H1 (cell line): ENCODE measurements at regions not wholly inside any gene's neighbourhood (a gene's known extent, or its start where the extent isn't known, plus 50 kb on each side); places are given as distances from the start of the nearest gene placed in this dataset.

ENCODE experiments used
- CTCF ChIA-PET: fragments of 300-600 bp; sonication (Branson Sonifier 250); formaldehyde crosslinking; loops from one replicate; lab custom pipeline; 2021; ENCODE audit not compliant: partially characterized antibody; lab: Charles Lee
- POLR2A ChIA-PET: fragments of 300-600 bp; sonication (Branson Sonifier 250); formaldehyde crosslinking; loops from one replicate; lab custom pipeline; 2021; ENCODE audit warnings: inconsistent platforms; ENCODE audit not compliant: partially characterized antibody; lab: Charles Lee
- DNase-seq, 2 experiments: peaks; one replicate each; pipeline versions ENCODE4 v3.0.0 to v3.0.0-alpha.2; 2010 to 2022; ENCODE audit warnings: low spot score in 2 of 2, low read depth in 1 of 2, mixed read lengths in 1 of 2
- FAIRE-seq: peaks from 2 replicates; lab custom pipeline; 2011; peaks lifted over from hg19 to GRCh38; lab: Jason Lieb, UNC
- H2AFZ ChIP-seq: 2 replicates; pipeline ENCODE4 v1.8.1; 2012; ENCODE audit warnings: low read length, inconsistent platforms
- H2AK5ac ChIP-seq: 2 replicates; pipeline ENCODE4 v1.6.1; 2013; ENCODE audit warnings: low read depth, low read length
- H2BK120ac ChIP-seq: replicated peaks from 2 replicates; pipeline ENCODE3; 2013; ENCODE audit warnings: low read depth, low read length, inconsistent platforms
- H2BK12ac ChIP-seq: 2 replicates; pipeline ENCODE4 v1.6.1; 2013; ENCODE audit warnings: low read depth, low read length
- H2BK15ac ChIP-seq: 2 replicates; pipeline ENCODE4 v1.6.1; 2013; ENCODE audit warnings: low read length
- H2BK20ac ChIP-seq: 2 replicates; pipeline ENCODE4 v1.6.1; 2013; ENCODE audit warnings: low read length
- H2BK5ac ChIP-seq: 2 replicates; pipeline ENCODE4 v1.6.1; 2013; ENCODE audit warnings: low read depth, low read length
- H3K14ac ChIP-seq: 2 replicates; pipeline ENCODE4 v1.6.1; 2013; ENCODE audit warnings: inconsistent platforms; ENCODE audit not compliant: insufficient read length
- H3K18ac ChIP-seq: 2 replicates; pipeline ENCODE4 v1.6.1; 2013; ENCODE audit warnings: low read length; ENCODE audit errors: extremely low read depth
- H3K23ac ChIP-seq: 2 replicates; pipeline ENCODE4 v1.6.1; 2013; ENCODE audit warnings: inconsistent platforms; ENCODE audit not compliant: insufficient read length
- H3K23me2 ChIP-seq: 2 replicates; pipeline ENCODE4 v1.6.1; 2013; ENCODE audit warnings: low read depth, low read length
- H3K27ac ChIP-seq: 2 replicates; pipeline ENCODE4 v1.6.1; 2011; ENCODE audit warnings: low read depth, low read length, inconsistent platforms
- H3K27me3 ChIP-seq, 4 experiments: replicated peaks in 1 of 4; 1 replicate in 1 of 4; 2 replicates in 3 of 4; pipeline versions ENCODE4 v1.6.1 to v1.8.1; 2011 to 2013; ENCODE audit warnings: low read length in 3 of 4, mild to moderate bottlenecking in 3 of 4, inconsistent platforms in 2 of 4, mixed read lengths in 2 of 4, moderate library complexity in 1 of 4; ENCODE audit not compliant: control insufficient read depth in 3 of 4, insufficient read depth in 3 of 4; ENCODE audit errors: extremely low read depth in 1 of 4
- H3K36me3 ChIP-seq, 4 experiments: 2 replicates each; pipeline versions ENCODE4 v1.6.1 to v1.8.1; 2011 to 2013; ENCODE audit warnings: mild to moderate bottlenecking in 4 of 4, low read length in 3 of 4, moderate library complexity in 2 of 4, control low read depth in 1 of 4, inconsistent platforms in 1 of 4; ENCODE audit not compliant: insufficient read depth in 4 of 4, control insufficient read depth in 2 of 4
- H3K4ac ChIP-seq: replicated peaks from 2 replicates; pipeline ENCODE3; 2013; ENCODE audit warnings: low read length, low read depth, mixed read lengths, inconsistent platforms; ENCODE audit not compliant: insufficient read length
- H3K4me1 ChIP-seq, 4 experiments: replicated peaks in 1 of 4; 1 replicate in 1 of 4; 2 replicates in 3 of 4; pipeline versions ENCODE4 v1.6.1 to v1.8.1; 2011 to 2013; ENCODE audit warnings: low read length in 3 of 4, inconsistent platforms in 2 of 4, mixed read lengths in 1 of 4; ENCODE audit not compliant: insufficient read depth in 4 of 4, control insufficient read depth in 3 of 4
- H3K4me2 ChIP-seq, 2 experiments: 2 replicates each; pipeline versions ENCODE4 v1.6.1 to v1.8.1; 2011 to 2013; ENCODE audit warnings: low read depth in 2 of 2, low read length in 2 of 2, control low read depth in 1 of 2, inconsistent platforms in 1 of 2, mild to moderate bottlenecking in 1 of 2; ENCODE audit not compliant: insufficient read depth in 1 of 2
- H3K4me3 ChIP-seq, 4 experiments: fragments of 200-600, 300-600 bp in 1 of 4; sonication (generic), shearing (Covaris generic), sonication (Bioruptor Twin) in 1 of 4; 2 replicates each; pipeline versions ENCODE4 v1.5.1 to v1.8.1; 2011 to 2016; ENCODE audit warnings: low read length in 4 of 4, low read depth in 3 of 4, control low read depth in 2 of 4, inconsistent platforms in 2 of 4, mild to moderate bottlenecking in 2 of 4, mixed read lengths in 1 of 4, moderate library complexity in 1 of 4; ENCODE audit not compliant: insufficient read depth in 2 of 4; ENCODE audit errors: extremely low read depth in 1 of 4
- H3K56ac ChIP-seq: replicated peaks from 2 replicates; pipeline ENCODE3; 2013; ENCODE audit warnings: low read depth, mild to moderate bottlenecking, mixed read lengths, low read length, inconsistent platforms; ENCODE audit not compliant: insufficient read length
- H3K79me1 ChIP-seq: 2 replicates; pipeline ENCODE4 v1.6.1; 2013; ENCODE audit warnings: low read depth, low read length, control low read depth
- H3K79me2 ChIP-seq, 2 experiments: 2 replicates each; pipeline versions ENCODE4 v1.6.1 to v1.8.1; 2012 to 2013; ENCODE audit warnings: low read length in 2 of 2, mild to moderate bottlenecking in 2 of 2, inconsistent platforms in 1 of 2; ENCODE audit not compliant: insufficient read depth in 2 of 2, control insufficient read depth in 1 of 2
- H3K9ac ChIP-seq, 4 experiments: replicated peaks in 1 of 4; 1 replicate in 1 of 4; 2 replicates in 3 of 4; pipeline versions ENCODE4 v1.6.1 to v1.8.1; 2011 to 2013; ENCODE audit warnings: low read depth in 3 of 4, low read length in 3 of 4, control low read depth in 2 of 4, mild to moderate bottlenecking in 2 of 4, moderate library complexity in 2 of 4, inconsistent platforms in 1 of 4; ENCODE audit errors: extremely low read depth in 1 of 4
- H3K9me3 ChIP-seq, 2 experiments: 2 replicates each; pipeline versions ENCODE4 v1.6.1 to v1.8.1; 2012 to 2013; ENCODE audit warnings: mild to moderate bottlenecking in 2 of 2, moderate library complexity in 2 of 2, control low read depth in 1 of 2, inconsistent platforms in 1 of 2, low read depth in 1 of 2, low read length in 1 of 2, mixed read lengths in 1 of 2; ENCODE audit not compliant: insufficient read depth in 2 of 2
- H4K20me1 ChIP-seq, 2 experiments: replicated peaks in 1 of 2; 2 replicates each; pipeline versions ENCODE3 to v1.8.1; 2011 to 2013; ENCODE audit warnings: inconsistent platforms in 2 of 2, low read length in 2 of 2, mild to moderate bottlenecking in 1 of 2; ENCODE audit not compliant: insufficient read depth in 2 of 2, control insufficient read depth in 1 of 2
- H4K5ac ChIP-seq: 2 replicates; pipeline ENCODE4 v1.6.1; 2013; ENCODE audit warnings: low read length, low read depth, mixed read lengths, inconsistent platforms; ENCODE audit not compliant: insufficient read length
- H4K8ac ChIP-seq: 2 replicates; pipeline ENCODE4 v1.8.0; 2013; ENCODE audit warnings: mild to moderate bottlenecking, moderate library complexity, low read length, inconsistent platforms; ENCODE audit not compliant: insufficient read depth; ENCODE audit errors: extremely low read depth
- H4K91ac ChIP-seq: replicated peaks from 2 replicates; pipeline ENCODE3; 2013; ENCODE audit warnings: low read length, mixed read lengths, inconsistent platforms; ENCODE audit not compliant: insufficient read length
- CHD1 ChIP-seq: IDR thresholded peaks from 2 replicates; pipeline ENCODE4 v1.6.1; 2012; ENCODE audit warnings: low read depth, low read length, improper control_type of control experiment
- GTF2F1 ChIP-seq: IDR thresholded peaks from 2 replicates; pipeline ENCODE4 v1.6.1; 2012; ENCODE audit warnings: low read depth, low read length, improper control_type of control experiment, borderline replicate concordance
- NANOG ChIP-seq: IDR thresholded peaks from 2 replicates; pipeline ENCODE4 v1.6.1; 2011; ENCODE audit warnings: low read length, low read depth, mild to moderate bottlenecking, inconsistent platforms; ENCODE audit not compliant: insufficient read depth, poor library complexity, severe bottlenecking
- NRF1 ChIP-seq: IDR thresholded peaks from 2 replicates; pipeline ENCODE4 v1.6.1; 2011; ENCODE audit warnings: mild to moderate bottlenecking, low read depth, low read length, improper control_type of control experiment
- POLR2A ChIP-seq, 2 experiments: IDR thresholded peaks; 1 replicate in 1 of 2; 2 replicates in 1 of 2; pipeline ENCODE4 v1.6.1; 2011; ENCODE audit warnings: low read depth in 2 of 2, low read length in 2 of 2, mild to moderate bottlenecking in 2 of 2; ENCODE audit errors: control extremely low read depth in 1 of 2
- RFX5 ChIP-seq: IDR thresholded peaks from 2 replicates; pipeline ENCODE4 v1.6.1; 2011; ENCODE audit warnings: low read depth, low read length, improper control_type of control experiment, borderline replicate concordance
- TBP ChIP-seq: IDR thresholded peaks from 2 replicates; pipeline ENCODE4 v1.6.1; 2011; ENCODE audit warnings: low read depth, low read length, improper control_type of control experiment
- TCF12 ChIP-seq: IDR thresholded peaks from 2 replicates; pipeline ENCODE4 v1.6.1; 2011; ENCODE audit warnings: low read depth, mild to moderate bottlenecking, low read length
- WGBS, 2 experiments: shearing (Covaris generic) in 1 of 2; methylation state at CpG; one replicate each; pipeline versions ENCODE4 v1.1.6 to v1.1.7; 2013 to 2015; ENCODE audit warnings: low lambda C conversion rate in 2 of 2, mixed read lengths in 2 of 2, inconsistent platforms in 1 of 2, low coverage in 1 of 2, missing lambda C conversion rate in 1 of 2; ENCODE audit not compliant: insufficient replicate concordance in 2 of 2, insufficient coverage in 1 of 2, insufficient read length in 1 of 2; ENCODE audit errors: extremely low coverage in 1 of 2, missing lambda C conversion rate in 1 of 2; 5-methylcytosine and 5-hydroxymethylcytosine counted together

GRCh38 chr4:156493858-156494257 is 477.7 kb downstream of the PDGFC start:
- Histone ChIP-seq H2AK5ac (no peak overlapping the region), H4K91ac (no peak overlapping the region), H3K14ac (no peak overlapping the region), H2BK15ac (no peak overlapping the region), H3K56ac (no peak overlapping the region), H3K79me1 (no peaks in the 10 kb centered on the region), H3K27me3 (no peaks in the 10 kb centered on the region), H3K27ac (no peak overlapping the region), H4K20me1 (no peaks in the 10 kb centered on the region), H3K9me3 (no peaks in the 10 kb centered on the region), H3K4me1 (no peaks in the 10 kb centered on the region), H3K23me2 (no peaks in the 10 kb centered on the region), H4K5ac (no peak overlapping the region), H3K79me2 (no peaks in the 10 kb centered on the region), H2BK12ac (no peak overlapping the region), H3K9ac (no peak overlapping the region), H3K23ac (no peak overlapping the region), H3K18ac (no peak overlapping the region), H3K4me2 (no peak overlapping the region), H2AFZ (no peak overlapping the region)
- WGBS, 2 experiments: 75% methylated on average over 3 of the region's 3 CpGs; no CpG with 5 or more reads in 1 of the 2 experiments
- CTCF ChIA-PET: no interaction called here
- TF ChIP-seq NANOG: no peak
- TF ChIP-seq TBP: no peak
- no peak for TF ChIP-seq RFX5
- TF ChIP-seq GTF2F1: no peak
- TF ChIP-seq POLR2A (IDR thresholded peaks at IDR 0.05; ENCODE audit: control extremely low read depth in 1 of 2, low read depth in 2 of 2, low read length in 2 of 2): no peak
- TF ChIP-seq CHD1: no peak
- TF ChIP-seq NRF1: no peak
- TF ChIP-seq TCF12: no peak
- TF ChIP-seq, all 59 proteins: peak for 0
- no peak for DNase-seq
- H3K4me3 ChIP-seq: no peak overlapping the region
- no peak overlapping the region for H3K4ac ChIP-seq
- no peak overlapping the region for H4K8ac ChIP-seq
- no peak for FAIRE-seq
- POLR2A ChIA-PET: no interaction called here
- H3K36me3 ChIP-seq: no peaks in the 10 kb centered on the region
- no peak overlapping the region for H2BK20ac ChIP-seq
- H2BK5ac ChIP-seq: no peak overlapping the region
- no peak overlapping the region for H2BK120ac ChIP-seq
